Fibroblast of skin of left biceps (primary cell): ENCODE measurements at regions not wholly inside any gene's neighbourhood (a gene's known extent, or its start where the extent isn't known, plus 50 kb on each side); places are given as distances from the start of the nearest gene placed in this dataset.
"Not testable (repeated sequence)": the region's sequence is repeated elsewhere in the genome, so short reads cannot be mapped to it uniquely, and the experiment has no call there.

Source experiments
- DNase-seq, 2 experiments: peaks; one replicate each; pipeline ENCODE4 v3.0.0-alpha.2; 2013; ENCODE audit warnings: low read depth in 2 of 2

DNA sequence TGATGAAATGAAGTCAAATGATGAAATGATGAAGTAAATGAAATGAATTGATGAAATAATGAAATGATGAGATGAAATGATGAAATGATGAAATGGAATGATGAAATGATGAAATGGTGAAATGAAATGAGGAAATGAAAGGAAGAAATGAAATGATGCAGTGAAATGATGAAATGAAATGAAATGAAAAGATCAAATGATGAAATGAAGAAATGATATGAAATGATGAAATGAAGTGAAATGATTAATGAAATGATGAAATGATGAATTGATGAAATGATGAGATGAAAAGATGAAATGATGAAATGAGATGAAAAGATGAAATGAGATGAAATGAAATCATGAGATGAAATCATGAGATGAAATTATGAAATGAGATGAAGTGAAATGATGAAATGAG lies 139.2 kb upstream of the ERV3-1 start:
- not testable (repeated sequence) for DNase-seq

DNA sequence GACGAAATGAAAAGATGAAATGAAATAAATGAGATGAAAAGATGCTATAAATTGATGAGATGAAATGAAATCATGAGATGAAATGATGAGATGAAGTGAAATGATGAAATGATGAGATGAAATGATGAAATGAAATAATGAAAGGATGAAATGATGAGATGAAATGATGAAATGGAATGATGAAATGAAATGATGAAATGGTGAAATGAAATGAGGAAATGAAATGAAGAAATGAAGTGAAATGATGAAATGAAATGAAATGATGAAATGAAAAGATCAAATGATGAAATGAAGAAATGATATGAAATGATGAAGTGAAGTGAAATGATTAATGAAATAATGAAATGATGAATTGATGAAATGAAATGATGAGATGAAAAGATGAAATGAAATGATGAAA lies 138.5 kb upstream of the ERV3-1 start:
- DNase-seq: not testable (repeated sequence)

- DNase-seq: not testable (repeated sequence)
Measured at GRCh38 chr7:65144557-65144956, 138.1 kb upstream of the ERV3-1 start.

DNA sequence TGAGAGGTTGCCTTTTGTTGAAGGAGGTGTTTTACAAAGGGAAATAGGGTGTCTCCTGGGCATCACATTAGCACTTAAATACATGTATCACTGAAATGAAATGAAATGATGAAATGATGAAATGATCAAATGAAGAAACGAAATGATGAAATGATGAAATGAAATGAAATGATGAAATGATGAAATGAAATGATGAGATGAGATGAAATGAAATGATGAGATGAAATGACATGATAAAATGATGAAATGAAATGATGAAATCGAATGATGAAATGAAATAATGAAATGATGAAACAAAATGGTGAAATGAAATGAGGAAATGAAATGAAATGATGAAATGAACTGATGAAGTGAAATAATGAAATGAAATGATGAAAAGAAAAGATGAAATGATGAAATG lies 137.6 kb upstream of the ERV3-1 start:
- not testable (repeated sequence) for DNase-seq

- not testable (repeated sequence) for DNase-seq
Measured at GRCh38 chr7:65141894-65142293, 135.4 kb upstream of the ERV3-1 start.

- DNase-seq: not testable (repeated sequence)
Measured at GRCh38 chr7:65141405-65141778, 134.9 kb upstream of the ERV3-1 start.

GRCh38 chr7:65140543-65141404 lies 134.3 kb upstream of the ERV3-1 start:
- DNase-seq: not testable (repeated sequence)

DNA sequence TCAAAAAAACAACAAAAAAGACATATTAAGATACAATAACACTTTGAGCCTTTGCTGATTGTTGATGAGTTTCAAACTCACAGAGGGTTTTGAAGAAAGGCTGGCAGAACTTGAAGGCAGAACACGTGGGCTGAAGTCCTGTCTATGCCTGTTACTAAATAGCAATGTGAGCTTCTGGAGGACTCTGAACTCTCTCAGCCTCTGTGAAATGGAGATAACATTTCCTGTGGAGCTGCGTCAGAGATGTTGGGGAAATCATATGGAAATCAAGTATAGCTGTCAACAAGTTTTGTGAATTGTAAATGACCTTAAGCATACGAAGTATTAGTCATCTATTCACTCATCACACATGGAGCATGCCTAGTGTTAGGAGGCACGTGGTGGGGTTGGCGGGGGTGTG lies 130.4 kb upstream of the ERV3-1 start:
- not testable (repeated sequence) for DNase-seq

GRCh38 chr7:65133087-65133486 lies 126.6 kb upstream of the ERV3-1 start:
- DNase-seq: not testable (repeated sequence)

GRCh38 chr7:65132256-65132655 lies 125.8 kb upstream of the ERV3-1 start:
- DNase-seq: not testable (repeated sequence)

DNA sequence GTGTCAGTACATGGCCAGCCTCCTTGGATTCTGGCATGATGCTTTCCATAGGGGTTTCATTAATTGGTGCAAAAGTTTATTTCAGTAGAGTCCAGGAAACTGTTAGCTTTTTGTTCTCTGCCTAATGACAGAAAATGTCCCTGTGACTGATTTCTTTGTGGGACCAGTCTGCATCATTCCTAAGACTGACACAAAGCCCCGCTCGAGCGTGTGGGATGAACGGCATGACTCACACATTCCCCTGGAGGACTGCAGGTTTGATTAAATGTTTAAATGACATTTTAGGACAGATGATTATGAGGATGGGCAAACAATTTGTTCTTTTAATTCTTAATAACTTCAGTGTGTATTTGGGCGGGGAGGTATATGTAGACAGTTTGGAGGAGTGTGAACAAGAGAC lies 120.9 kb upstream of the ERV3-1 start:
- DNase-seq: not testable (repeated sequence)

GRCh38 chr7:65124600-65124999 lies 118.1 kb upstream of the ERV3-1 start:
- not testable (repeated sequence) for DNase-seq

GRCh38 chr7:65105650-65106203 lies 99.2 kb upstream of the ERV3-1 start:
- not testable (repeated sequence) for DNase-seq

DNA sequence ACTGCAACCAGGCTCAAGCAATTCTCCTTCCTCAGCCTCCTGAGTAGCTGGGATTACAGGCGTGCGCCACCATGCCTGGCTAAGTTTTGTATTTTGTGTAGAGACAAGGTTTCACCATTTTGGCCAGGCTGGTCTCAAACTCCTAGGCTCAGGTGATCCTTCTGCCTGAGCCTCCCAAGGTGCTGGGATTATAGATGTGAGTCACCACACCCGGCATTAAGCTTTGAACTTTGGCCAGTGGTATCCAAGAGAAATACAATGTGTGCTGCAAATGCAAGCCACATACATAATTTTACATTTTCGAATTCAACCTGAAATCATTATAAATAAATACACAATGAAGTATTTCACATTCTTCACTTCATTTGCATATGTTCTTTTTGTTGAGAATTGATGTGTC lies 94.0 kb upstream of the ERV3-1 start:
- DNase-seq: not testable (repeated sequence)

DNA sequence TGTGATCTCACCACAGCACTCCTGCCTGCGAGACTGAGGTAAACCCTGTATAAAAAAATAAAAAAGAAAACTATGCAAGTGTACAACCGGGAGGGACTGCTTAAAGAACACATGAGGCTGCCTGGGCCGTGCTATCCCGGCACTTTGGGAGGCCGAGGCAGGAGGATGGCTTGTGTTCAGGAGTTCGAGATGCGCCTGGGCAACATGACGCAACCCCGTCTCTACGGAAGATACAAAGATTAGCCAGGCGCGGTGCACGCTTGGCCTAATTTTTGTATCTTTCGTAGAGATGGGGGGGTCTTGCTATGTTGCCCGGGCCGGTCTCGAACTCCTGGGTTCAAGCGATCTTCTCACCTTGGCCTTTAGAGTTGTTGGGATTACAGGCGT lies 75.2 kb upstream of the ERV3-1 start:
- DNase-seq: not testable (repeated sequence)

DNA sequence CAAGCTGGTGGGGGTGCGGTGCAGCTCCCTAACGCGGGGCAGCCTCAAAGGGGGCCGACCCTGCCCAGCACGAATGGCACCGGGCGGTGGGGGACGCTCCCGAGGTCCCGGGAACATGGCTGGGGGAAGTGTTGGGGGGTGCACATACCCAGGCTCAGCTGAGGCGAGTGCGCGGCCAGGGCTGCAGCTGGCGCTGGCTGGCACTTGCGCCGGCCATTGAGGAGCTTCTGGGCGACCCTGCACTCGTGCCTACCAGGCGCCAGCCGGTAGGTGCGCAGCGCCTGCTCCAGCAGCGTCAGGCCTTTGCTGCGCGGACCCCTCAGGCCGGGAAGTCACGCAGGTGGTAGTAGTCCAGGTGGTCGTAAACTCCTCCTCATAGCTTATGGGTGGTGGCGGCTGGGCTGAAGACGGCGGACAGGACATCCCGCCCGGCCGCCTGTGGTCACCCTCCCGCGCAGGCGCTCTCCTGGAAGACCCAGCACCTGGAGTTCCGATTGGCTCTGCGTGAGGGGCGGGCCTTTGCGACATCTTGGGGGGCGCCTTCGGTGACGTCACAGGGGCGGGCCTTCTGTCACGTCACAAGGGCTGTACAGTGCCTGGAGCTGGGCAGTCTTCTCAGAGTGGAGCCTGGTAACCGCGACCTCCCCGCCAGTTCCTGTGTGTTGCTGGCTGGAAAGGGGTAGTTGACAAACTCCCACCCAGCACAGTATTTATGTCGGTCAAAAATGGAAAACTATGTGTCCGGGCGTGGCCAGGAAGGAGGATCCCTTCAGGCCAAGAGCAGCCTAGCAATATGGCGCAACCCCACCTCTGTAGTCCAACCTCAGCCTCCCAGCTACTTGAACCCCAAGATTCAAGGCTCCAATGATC lies 74.5 kb upstream of the ERV3-1 start:
- peak; percentile 76 to 80 for DNase-seq

DNA sequence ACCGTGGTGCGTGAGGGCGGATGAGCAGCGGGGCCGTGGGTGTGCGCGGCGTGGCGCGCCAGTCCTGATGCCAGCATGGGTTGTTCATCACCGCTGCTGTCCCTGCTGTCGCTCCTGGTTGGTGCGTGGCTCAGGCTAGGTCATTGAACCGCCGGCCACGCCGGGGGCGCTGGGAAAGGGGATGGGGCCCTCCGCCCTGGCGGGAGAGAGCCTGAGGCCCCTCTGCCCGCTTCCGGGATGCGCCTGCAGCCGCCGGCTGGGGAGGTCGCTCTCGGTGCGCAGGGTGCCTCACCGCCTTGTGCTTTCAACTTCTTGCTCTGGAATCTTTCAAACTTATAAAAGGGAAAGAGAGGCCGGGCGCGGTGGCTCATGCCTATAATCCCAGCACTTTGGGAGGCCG lies 68.5 kb upstream of the ERV3-1 start:
- not testable (repeated sequence) for DNase-seq

GRCh38 chr7:65073160-65073559 lies 66.7 kb upstream of the ERV3-1 start:
- not testable (repeated sequence) for DNase-seq

DNA sequence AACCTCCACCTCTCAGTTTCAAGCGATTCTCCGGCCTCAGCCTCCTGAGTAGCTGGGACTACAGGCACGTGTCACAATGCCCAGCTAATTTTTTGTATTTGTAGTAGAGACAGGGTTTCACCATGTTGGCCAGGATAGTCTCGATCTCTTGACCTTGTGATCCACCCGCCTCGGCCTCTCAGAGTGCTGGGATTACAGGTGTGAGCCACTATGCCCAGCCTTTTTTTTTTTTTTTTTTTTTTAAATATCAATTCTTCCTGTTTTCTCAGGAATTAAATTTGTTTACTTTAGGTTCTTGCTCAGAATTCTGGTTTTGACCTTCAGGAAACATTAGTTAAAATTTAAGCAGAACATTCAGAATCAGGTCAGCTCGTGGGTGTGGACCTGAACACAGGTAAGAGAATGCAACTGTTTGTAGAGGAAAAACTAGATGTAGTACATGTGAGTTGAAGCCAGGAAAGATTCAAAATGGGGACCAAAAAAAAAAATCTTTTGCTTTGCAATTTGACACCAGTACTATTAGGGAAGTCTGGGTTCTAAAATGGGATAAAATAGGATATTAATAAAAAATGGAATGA lies 65.5 kb upstream of the ERV3-1 start:
- DNase-seq: not testable (repeated sequence)

GRCh38 chr7:65069476-65069875 lies 63.0 kb upstream of the ERV3-1 start:
- not testable (repeated sequence) for DNase-seq

DNA sequence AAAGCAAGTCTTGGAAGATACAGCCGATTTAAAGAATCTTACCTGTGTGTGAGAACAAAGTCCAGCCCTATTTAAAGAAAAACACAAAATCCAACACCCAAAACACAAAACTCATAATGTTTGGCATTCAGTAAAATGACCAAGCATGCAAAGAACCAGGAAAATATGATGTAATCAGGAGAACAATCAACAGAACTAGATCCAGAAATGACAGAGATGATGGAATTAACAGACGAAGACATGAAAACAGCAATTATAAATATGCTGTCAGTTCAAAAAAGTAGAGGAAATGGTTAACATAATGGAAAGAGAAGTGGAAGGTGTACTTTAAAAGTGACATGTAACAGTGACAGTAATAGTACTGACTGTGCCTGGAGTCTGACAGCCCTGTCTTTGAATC lies 56.1 kb upstream of the ERV3-1 start:
- not testable (repeated sequence) for DNase-seq

DNA sequence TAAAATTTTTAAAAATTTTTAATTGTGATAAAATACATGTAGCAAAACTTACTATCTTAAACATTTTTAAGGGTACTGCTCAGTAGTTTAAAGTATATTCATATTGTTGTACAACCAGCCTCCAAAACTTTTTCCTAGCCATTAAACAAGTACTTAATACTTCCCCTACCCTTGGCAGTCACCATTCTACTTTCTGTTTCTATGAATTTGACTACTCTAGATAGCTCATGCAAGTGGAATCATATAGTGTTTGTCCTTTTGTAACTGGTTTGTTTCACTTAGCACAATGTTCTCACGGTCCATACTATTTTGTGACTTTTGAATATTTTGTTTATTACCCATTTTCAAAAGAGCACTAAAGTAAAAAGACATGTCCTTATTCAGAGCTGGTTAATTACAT lies 52.8 kb upstream of the ERV3-1 start:
- not testable (repeated sequence) for DNase-seq
